CD4-positive, alpha-beta T cell treated with Interleukin-17A for 1 hour (primary cell): ENCODE measurements at regions not wholly inside any gene's neighbourhood (a gene's known extent, or its start where the extent isn't known, plus 50 kb on each side); places are given as distances from the start of the nearest gene placed in this dataset.
"Not testable (repeated sequence)": the region's sequence is repeated elsewhere in the genome, so short reads cannot be mapped to it uniquely, and the experiment has no call there.

ENCODE experiments used
- DNase-seq: peaks from one replicate; pipeline ENCODE4 v3.0.0-alpha.2; 2020

DNA sequence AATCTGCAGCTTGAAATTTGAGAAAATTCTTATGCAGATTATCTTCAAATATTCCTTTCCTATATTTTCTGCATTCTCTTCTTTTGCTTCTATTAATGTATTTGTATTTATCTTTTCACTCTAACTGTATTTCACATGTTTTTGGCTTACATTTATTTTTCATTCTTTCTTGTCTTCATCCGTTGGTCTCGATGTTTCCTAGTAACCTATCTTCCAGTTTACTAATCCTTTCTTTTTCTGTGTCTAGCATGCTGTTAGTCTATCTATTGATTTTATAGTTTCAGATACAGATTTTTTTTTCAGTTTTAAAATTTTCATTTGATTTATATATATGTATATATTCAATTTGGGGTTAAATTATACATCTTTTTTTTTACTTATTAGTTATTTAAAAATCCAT is 556.2 kb downstream of the RFPL4B start:
- DNase-seq: no peak

- no peak for DNase-seq
Measured at GRCh38 chr6:112906726-112907125, 559.6 kb downstream of the RFPL4B start.

DNA sequence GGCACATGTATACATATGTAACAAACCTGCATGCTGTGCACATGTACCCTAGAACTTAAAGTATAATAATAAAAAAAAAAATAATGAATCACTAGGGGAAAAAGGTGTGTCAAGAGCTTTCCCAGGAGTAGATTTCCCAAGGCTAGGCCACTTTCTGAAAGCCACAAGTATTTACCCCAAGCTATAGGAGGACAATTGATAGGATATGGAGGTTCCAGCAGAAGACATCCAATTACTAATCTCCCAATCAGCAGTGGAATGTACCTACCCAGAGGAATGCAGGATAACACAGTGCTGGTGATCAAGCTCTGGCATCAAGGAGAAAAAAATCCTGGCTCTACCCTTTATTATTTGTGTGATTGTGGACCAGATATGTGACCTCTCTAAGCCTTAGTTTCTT is 562.7 kb downstream of the RFPL4B start:
- DNase-seq: no peak

DNA sequence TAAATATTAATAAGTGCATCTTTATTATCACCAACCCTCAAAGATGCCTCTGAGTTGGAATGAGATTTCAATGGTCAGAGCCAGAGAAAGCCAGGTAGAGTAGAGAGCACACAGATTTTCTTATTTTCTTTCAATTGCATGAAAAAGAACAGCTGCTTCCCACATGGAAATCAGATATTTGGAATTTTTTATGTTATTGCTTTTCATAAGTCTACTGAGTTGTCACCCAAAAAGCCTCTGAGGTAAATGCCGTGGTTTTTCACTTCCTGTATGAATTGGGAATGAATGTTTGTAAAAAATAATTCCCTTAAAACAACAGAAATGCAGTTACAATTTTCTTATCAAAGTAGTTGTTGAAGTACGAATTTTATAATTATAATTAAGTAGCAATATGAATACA is 563.1 kb downstream of the RFPL4B start:
- no peak for DNase-seq

DNA sequence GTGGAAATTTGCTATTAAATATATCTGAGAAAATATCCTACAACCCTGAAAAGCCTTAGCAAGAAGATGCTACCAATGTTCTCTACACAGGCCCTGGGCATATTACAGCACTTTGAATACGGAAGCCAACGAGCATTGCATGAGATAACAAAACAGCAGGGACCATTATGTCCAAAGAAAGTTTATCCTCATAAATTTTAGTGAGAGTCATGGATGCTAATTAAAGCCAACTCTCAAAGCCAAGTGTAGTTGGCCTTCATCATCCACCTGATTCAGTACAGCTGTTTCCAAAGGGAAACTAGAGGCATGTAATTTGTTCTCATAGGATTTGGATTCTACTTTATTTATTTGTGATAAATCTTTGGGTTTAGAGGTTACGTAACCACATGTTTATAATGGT is 564.8 kb downstream of the RFPL4B start:
- DNase-seq: no peak

DNA sequence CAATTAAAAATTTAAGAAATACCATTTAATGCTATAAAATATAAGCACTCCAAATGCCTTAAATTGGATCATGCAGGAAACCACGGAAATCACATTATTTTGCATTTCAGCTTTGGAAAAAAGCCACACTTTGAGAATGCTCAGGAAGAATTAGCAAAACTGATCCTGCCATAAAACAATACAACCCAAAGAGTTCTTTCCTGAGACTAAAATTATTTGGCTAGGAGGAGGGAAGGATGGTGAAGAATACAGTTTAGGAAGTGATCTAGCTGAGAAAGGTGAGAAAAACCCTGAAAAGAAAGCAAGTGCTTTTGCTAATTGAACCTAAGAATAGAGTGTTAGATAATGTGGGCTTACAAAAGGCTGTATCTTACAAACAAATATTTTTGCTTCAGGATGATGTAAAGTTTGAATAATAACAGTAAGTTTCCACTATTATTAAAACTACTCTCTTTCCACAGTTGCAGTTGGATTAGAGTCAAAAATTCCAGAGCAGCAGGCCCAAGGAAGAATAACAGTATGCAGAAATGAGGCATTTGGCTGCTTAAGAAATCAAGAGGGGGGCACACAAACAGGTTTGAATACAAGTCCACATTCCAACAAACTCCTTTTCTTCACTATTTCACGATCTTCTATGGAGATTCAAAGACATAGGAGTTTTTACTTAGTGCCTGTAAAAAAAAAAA is 565.4 kb downstream of the RFPL4B start:
- DNase-seq: no peak

DNA sequence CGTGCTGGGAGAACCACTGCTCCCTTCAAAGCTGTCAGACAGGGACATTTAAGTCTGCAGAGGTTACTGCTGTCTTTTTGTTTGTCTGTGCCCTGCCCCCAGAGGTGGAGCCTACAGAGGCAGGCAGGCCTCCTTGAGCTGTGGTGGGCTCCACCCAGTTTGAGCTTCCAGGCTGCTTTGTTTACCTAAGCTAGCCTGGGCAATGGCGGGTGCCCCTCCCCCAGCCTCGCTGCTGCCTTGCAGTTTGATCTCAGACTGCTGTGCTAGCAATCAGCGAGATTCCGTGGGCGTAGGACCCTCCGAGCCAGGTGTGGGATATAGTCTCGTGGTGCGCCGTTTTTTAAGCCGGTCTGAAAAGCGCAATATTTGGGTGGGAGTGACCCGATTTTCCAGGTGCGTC is 572.6 kb downstream of the RFPL4B start:
- DNase-seq: not testable (repeated sequence)

- DNase-seq: no peak
Measured at GRCh38 chr6:112920994-112921393, 573.9 kb downstream of the RFPL4B start.

DNA sequence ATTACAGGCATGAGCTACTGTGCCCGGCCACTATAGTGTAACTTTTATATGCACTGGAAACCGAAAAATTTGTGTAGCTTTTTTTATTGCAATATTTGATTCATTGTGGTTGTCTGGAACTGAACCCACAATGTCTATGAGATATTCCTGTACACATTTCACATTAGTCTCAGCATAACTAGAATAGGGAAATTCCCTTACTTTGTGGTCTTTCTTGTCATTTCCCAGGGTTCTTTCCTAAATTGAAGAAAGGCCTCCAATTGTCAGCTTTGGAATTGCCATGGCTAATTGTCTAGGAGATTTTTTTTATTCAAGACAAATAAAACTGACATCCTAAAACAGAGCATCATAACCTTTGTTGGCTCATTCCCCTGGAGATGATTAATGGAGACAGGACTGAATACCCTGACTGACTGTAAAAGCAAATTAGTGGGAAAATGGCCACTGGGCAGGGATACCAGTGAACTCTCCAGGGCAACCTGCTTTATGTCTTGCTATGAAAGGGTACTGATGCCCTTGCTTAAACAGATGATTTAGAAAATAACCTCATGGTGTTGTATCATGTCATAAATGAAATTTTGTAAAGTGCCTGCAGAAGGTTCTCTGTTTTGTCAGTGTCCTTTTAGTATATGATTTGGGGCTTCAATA is 576.9 kb downstream of the RFPL4B start:
- DNase-seq: no peak

DNA sequence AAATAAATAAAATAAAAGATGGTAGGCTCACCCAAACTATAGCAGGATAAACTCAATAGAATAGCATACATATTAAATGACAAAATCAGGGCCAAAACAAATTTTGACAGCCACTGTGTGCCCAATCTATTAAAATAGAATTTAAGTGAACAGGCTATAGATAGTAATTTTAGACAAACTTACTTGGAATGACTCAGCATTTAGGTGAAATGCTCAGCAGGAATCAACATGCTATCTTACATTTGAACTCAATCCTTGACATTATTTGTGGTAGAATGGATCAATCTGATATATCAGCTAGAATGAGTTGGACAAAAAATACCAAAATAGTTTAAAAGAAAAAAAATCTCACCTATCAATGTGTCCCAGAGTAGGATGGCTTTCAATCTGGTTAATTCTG is 578.6 kb downstream of the RFPL4B start:
- no peak for DNase-seq

- DNase-seq: no peak
Measured at GRCh38 chr6:112927641-112928320, 580.7 kb downstream of the RFPL4B start.

- no peak for DNase-seq
Measured at GRCh38 chr6:112929641-112930040, 582.5 kb downstream of the RFPL4B start.

DNA sequence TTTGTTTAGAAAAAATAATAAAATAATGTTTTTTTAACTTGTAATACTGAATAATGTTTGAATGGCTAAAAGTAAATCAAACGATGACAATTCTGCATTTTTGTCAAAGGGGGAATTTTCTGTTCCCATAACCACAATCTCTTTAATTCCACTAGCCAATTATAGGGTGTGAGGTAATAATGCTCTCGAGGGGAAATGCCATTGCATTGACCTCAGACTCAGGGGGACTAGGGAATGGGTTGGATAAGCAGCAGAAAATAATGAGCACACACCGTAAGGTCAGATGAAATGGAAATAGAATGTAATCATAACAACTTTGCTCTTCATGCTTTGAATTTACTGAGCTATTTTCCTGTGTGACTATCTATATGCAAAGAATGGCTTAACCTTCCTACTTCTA is 584.7 kb downstream of the RFPL4B start:
- DNase-seq: no peak

- no peak for DNase-seq
Measured at GRCh38 chr6:112933947-112934346, 586.8 kb downstream of the RFPL4B start.

- DNase-seq: no peak
Measured at GRCh38 chr6:112934433-112935327, 587.5 kb downstream of the RFPL4B start.

DNA sequence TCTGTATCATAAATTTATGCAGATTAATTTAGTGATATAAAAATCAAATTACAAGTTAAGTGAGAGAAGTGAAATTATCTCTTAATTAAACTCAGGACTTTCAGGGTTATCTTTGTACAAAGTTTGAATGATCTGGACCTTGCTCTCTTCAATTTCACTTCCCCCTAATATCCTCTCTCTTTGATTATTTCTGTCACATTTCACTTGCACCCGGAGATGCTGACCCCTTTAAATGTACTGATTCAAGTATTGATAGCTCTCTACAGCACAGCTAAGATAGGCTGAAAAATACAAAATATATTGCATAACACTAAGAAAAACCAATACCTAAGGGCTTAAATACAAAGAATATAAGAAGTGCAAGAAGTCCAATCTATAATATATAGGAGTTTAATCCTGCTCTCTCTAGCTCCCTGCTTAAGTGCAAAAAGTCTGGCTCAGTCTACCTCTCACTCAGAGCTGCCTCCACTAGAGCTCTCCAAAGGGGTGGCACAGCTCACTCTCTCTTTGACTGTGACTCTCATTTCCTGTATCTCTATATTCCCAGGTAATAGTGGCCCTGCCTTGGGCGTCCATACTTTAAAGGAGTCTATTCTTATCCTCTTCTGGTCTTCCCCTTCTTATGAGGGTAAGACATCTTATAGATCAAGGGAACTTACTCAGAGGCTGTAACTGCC is 588.4 kb downstream of the RFPL4B start:
- DNase-seq: no peak

- DNase-seq: no peak
Measured at GRCh38 chr6:112936079-112936472, 588.9 kb downstream of the RFPL4B start.

DNA sequence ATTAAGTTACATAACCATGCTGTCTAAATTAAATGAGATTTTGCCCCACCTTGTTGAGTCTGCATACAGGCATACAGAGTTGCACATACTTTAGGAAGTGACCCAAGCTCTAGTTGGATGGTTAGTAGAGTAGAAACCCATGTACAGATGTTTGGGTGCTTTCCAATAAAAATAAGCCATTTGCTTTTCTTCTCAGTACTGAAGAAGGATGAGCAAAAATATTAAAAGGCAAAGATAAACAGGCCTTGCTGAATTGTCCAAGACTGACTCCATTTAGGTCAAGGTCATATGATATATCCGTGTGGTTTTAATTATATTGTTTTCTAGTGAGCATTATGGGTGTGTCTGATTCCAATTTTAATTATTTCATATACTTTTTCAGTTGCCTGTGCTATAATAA is 589.4 kb downstream of the RFPL4B start:
- DNase-seq: no peak

DNA sequence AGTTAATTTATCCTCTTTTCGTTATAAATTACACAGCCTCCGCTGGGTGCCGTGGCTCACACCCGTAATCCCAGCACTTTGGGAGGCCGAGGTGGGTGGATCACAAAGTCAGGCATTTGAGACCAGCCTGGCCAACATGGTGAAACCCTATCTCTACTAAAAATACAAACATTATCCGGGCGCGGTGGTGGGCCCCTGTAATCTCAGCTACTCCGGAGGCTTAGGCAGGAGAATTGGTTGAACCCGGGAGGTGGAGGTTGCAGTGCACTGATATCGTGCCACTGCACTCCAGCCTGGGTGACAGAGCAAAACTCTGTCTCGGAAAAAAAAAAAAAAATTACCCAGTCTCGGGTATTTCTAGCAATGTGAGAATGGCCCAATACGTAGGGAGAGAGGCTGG is 590.6 kb downstream of the RFPL4B start:
- not testable (repeated sequence) for DNase-seq

- DNase-seq: no peak
Measured at GRCh38 chr6:112938650-112939049, 591.5 kb downstream of the RFPL4B start.

- DNase-seq: no peak
Measured at GRCh38 chr6:112939563-112939962, 592.4 kb downstream of the RFPL4B start.

DNA sequence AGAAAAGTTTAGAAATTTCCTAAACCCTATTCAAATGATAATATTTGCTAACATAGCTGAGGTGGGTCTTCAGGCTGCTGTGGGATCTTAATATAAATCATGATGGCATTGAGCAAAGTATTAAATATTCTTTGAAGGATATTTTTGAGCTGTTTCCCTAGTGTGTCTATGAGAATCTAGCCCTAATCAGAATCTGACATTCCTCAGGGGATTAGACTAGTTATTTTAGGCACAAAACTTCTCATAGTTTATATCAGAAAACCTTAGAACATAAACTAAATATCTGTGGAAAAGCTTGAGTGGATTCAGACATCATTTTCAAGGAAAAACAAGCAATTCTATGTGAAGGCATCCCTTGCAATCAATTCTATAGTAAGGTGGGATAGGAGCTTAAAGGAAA is 594.5 kb downstream of the RFPL4B start:
- DNase-seq: no peak

GRCh38 chr6:112946051-112946450 is 598.9 kb downstream of the RFPL4B start:
- DNase-seq: no peak
